ENCODE measurements at regions not wholly inside any gene's neighbourhood (a gene's known extent, or its start where the extent isn't known, plus 50 kb on each side); places are given as distances from the start of the nearest gene placed in this dataset.

GRCh38 chrY:17018126-17018525 lies 861.9 kb downstream of the CDY2B start:
- H3K4me1 Mint-ChIP-seq, result no peaks in the 10 kb centered on the region
- DNase-seq, result no peak
- no peak overlapping the region for H3K4me3 Mint-ChIP-seq
- POLR2A ChIA-PET, result no interaction called here
- peaks cover 4% of the 10 kb centered on the region for H3K9me3 Mint-ChIP-seq
- no peaks in the 10 kb centered on the region for H3K27me3 Mint-ChIP-seq
- TF ChIP-seq, protein P1, sequence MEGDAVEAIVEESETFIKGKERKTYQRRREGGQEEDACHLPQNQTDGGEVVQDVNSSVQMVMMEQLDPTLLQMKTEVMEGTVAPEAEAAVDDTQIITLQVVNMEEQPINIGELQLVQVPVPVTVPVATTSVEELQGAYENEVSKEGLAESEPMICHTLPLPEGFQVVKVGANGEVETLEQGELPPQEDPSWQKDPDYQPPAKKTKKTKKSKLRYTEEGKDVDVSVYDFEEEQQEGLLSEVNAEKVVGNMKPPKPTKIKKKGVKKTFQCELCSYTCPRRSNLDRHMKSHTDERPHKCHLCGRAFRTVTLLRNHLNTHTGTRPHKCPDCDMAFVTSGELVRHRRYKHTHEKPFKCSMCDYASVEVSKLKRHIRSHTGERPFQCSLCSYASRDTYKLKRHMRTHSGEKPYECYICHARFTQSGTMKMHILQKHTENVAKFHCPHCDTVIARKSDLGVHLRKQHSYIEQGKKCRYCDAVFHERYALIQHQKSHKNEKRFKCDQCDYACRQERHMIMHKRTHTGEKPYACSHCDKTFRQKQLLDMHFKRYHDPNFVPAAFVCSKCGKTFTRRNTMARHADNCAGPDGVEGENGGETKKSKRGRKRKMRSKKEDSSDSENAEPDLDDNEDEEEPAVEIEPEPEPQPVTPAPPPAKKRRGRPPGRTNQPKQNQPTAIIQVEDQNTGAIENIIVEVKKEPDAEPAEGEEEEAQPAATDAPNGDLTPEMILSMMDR (IDR thresholded peaks at IDR 0.05), result no peak
- CTCF ChIA-PET, result no interaction called here
- no peak overlapping the region for H3K27ac Mint-ChIP-seq
- intact Hi-C loops (cut with micrococcal nuclease), result no loop called here
- ATAC-seq (ENCODE audit: low read depth), result no peak
- no peaks in the 10 kb centered on the region for H3K36me3 Mint-ChIP-seq (ENCODE audit: low read depth)

GRCh38 chrY:16993551-16993950 lies 886.5 kb downstream of the CDY2B start:
- Mint-ChIP-seq H3K4me3 (no peak overlapping the region), H3K36me3 (ENCODE audit: low read depth) (no peaks in the 10 kb centered on the region), H3K4me1 (no peaks in the 10 kb centered on the region), H3K27me3 (no peaks in the 10 kb centered on the region), H3K27ac (no peak overlapping the region), H3K9me3 (peaks cover 3% of the 10 kb centered on the region)
- TF ChIP-seq, protein P1 (IDR thresholded peaks at IDR 0.05), result no peak
- POLR2A ChIA-PET, result no interaction called here
- ATAC-seq (ENCODE audit: low read depth) (no peak), DNase-seq (no peak)
- CTCF ChIA-PET, result no interaction called here
- intact Hi-C loops (cut with micrococcal nuclease), result no loop called here

DNA sequence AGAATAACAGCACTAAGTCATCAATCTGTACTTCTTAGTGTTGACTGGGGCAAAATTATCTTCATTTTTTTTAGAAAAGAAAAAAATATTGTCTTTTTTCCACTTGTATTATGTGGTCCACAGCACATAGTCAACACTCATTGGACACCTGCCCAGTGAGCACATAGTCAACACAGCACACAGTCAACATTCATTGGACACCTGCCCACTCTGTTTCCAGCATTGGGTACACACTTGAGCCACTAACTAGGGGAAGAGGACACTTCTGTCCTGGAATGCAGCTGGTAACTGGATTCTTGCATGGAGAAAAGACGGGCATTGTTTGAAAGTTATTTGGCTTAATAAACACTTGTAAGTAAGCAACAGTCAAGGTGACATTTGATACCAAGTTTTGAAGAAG lies 898.2 kb downstream of the CDY2B start:
- TF ChIP-seq, protein P1 (IDR thresholded peaks at IDR 0.05), result no peak
- Mint-ChIP-seq H3K4me1 (no peaks in the 10 kb centered on the region), H3K4me3 (no peak overlapping the region), H3K27me3 (no peaks in the 10 kb centered on the region), H3K36me3 (ENCODE audit: low read depth) (no peaks in the 10 kb centered on the region), H3K27ac (no peak overlapping the region), H3K9me3 (peaks cover 4% of the 10 kb centered on the region)
- intact Hi-C loops (cut with micrococcal nuclease), result no loop called here
- ATAC-seq (ENCODE audit: low read depth) (no peak), DNase-seq (no peak)
- CTCF ChIA-PET, result no interaction called here
- POLR2A ChIA-PET, result no interaction called here

- CTCF ChIA-PET, result no interaction called here
- Mint-ChIP-seq H3K27me3 (no peaks in the 10 kb centered on the region), H3K27ac (no peak overlapping the region), H3K9me3 (peaks cover 6% of the 10 kb centered on the region), H3K4me3 (no peak overlapping the region), H3K36me3 (ENCODE audit: low read depth) (no peaks in the 10 kb centered on the region), H3K4me1 (no peaks in the 10 kb centered on the region)
- ATAC-seq (ENCODE audit: low read depth) (no peak), DNase-seq (no peak)
- TF ChIP-seq, protein P1 (IDR thresholded peaks at IDR 0.05), result no peak
- intact Hi-C loops (cut with micrococcal nuclease), result no loop called here
- POLR2A ChIA-PET, result no interaction called here
Measured at GRCh38 chrY:16959071-16959470, 920.9 kb downstream of the CDY2B start.

GRCh38 chrY:16947221-16947620 lies 932.8 kb downstream of the CDY2B start:
- no peak for DNase-seq
- Mint-ChIP-seq H3K27ac (no peak overlapping the region), H3K4me3 (no peak overlapping the region), H3K27me3 (no peaks in the 10 kb centered on the region), H3K9me3 (no peaks in the 10 kb centered on the region), H3K4me1 (no peaks in the 10 kb centered on the region), H3K36me3 (ENCODE audit: low read depth) (no peaks in the 10 kb centered on the region)
- ATAC-seq (ENCODE audit: low read depth), result no peak
- TF ChIP-seq, protein P1 (IDR thresholded peaks at IDR 0.05), result no peak
- intact Hi-C loops (cut with micrococcal nuclease), result no loop called here
- POLR2A ChIA-PET, result no interaction called here
- CTCF ChIA-PET, result no interaction called here
